ENCODE measurements at regions not wholly inside any gene's neighbourhood (a gene's known extent, or its start where the extent isn't known, plus 50 kb on each side); places are given as distances from the start of the nearest gene placed in this dataset.

DNA sequence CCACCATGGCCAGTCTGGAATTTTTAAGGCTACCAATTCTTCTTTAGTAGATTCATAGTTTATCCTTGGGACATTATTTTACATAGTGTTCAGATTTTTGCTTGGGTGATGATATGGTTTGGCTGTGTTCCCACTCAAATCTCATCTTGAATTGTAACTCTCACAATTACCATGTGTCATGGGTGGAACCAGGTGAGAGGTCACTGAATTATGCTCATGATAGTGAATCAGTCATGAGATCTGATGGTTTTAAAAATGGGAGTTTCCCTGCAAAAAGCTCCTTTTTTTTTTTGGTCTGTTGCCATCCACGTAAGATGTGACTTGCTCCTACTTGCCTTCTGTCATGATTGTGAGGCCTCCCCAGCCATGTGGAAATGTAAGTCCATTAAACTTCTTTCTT is 163.9 kb downstream of the GABRG2 start:
- DNase-seq (ENCODE audit: low spot score), result no peak
- in situ Hi-C loops (cut with MboI; ENCODE audit: low sequenced_read_pairs, unreplicated experiment), result no loop called here
- no peak for TF ChIP-seq CTCF (IDR thresholded peaks at IDR 0.05; ENCODE audit: borderline replicate concordance, control extremely low read depth, extremely low read depth, insufficient read depth, missing control alignments)

DNA sequence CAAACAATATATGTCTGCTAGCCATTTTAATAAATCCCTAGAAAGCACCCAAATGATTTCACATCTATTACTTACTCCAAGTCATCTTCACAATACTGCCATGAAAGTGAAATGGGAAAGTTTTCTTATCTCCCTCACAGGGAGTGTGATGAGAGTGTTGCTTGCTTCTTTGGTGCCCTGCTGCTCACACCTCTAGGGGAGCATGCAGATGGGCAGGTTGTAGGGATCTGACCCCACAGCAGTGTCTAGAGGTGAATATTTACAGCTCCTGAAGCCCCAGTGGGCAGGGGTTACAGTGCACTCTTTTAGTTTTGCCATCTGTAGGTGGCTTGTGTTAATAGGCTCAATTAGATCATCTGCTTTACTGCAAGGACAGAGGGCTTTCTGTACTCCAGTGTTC is 173.2 kb downstream of the GABRG2 start:
- TF ChIP-seq CTCF (IDR thresholded peaks at IDR 0.05; ENCODE audit: borderline replicate concordance, control extremely low read depth, extremely low read depth, insufficient read depth, missing control alignments), result no peak
- no peak for DNase-seq (ENCODE audit: low spot score)
- in situ Hi-C loops (cut with MboI; ENCODE audit: low sequenced_read_pairs, unreplicated experiment), result no loop called here

DNA sequence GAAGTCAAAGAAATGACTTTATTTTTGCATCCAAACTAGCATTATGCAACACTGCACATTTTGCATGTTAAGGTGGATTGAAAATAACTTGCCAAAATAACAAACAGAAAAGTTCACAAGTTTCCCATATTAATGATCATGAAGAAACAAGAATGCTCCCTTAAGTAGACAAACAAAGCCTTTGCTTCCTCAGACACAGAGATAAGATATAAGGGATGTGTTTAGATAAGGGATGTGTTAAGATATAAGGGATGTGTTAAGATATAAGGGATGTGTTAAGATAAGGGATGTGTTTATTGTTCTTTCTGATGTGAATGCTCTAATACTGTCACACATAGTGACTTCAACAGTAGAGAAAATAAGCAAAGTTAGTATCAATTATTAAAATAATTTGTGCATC is 174.8 kb downstream of the GABRG2 start:
- in situ Hi-C loops (cut with MboI; ENCODE audit: low sequenced_read_pairs, unreplicated experiment), result no loop called here
- no peak for DNase-seq (ENCODE audit: low spot score)

GRCh38 chr5:162243651-162244050 is 176.1 kb downstream of the GABRG2 start:
- no peak for TF ChIP-seq CTCF (IDR thresholded peaks at IDR 0.05; ENCODE audit: borderline replicate concordance, control extremely low read depth, extremely low read depth, insufficient read depth, missing control alignments)
- DNase-seq (ENCODE audit: low spot score), result no peak
- in situ Hi-C loops (cut with MboI; ENCODE audit: low sequenced_read_pairs, unreplicated experiment), result no loop called here

More for the DNA sequence above, 174.8 kb downstream of the GABRG2 start:
- TF ChIP-seq CTCF (IDR thresholded peaks at IDR 0.05; ENCODE audit: borderline replicate concordance, control extremely low read depth, extremely low read depth, insufficient read depth, missing control alignments), result no peak

DNA sequence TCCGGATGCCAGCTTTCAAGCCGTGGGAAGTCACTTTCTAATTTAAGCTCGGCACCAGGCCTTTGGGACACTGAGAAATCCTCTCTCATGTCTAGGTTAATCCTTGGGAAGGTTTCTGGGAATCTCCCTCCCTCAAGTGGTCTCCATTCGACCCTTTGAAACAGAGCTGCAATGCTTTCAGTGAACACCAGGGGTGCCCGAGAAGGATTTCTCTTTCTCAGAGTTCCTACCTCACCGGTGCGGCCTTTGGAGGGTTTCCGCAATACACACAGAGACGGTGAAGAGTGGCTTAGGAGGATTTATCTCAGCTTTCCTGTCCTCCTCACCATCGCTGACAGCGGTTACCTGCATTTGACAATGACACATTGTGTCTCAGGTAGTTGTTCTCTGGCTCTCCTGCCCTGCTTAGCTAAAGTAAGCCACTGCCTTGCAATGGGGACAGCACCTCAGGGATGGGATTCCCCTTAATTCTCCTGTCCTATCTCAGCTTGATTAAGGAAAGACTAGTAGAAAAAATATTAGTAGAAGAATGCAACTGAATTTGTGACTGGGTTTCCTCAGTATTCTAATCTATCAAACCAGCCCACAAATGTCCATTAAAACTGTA is 180.6 kb downstream of the GABRG2 start:
- in situ Hi-C loops (cut with MboI; ENCODE audit: low sequenced_read_pairs, unreplicated experiment), result no loop called here
- DNase-seq (ENCODE audit: low spot score), result no peak
- no peak for TF ChIP-seq CTCF (IDR thresholded peaks at IDR 0.05; ENCODE audit: borderline replicate concordance, control extremely low read depth, extremely low read depth, insufficient read depth, missing control alignments)

DNA sequence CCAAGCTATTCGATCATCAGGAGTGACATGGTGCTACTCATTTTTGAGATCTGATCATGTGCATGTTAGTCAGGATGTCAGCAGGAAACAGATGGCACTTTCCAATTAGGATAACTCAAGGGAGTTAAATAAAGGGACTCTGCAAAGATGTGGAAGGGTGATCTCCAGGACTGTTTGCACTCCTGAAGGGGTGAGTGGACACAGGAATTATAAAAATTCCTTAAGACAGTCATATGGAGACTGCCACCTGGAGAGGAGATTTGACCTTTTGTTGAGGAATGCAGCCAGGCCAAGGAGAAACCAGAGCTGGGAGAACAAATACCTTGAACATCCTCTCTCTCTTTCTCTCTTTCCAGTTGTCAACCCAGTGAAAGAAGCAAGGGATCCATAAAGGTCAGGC is 189.1 kb downstream of the GABRG2 start:
- in situ Hi-C loops (cut with MboI; ENCODE audit: low sequenced_read_pairs, unreplicated experiment), result no loop called here
- no peak for DNase-seq (ENCODE audit: low spot score)

More for the DNA sequence above, 189.1 kb downstream of the GABRG2 start:
- TF ChIP-seq CTCF (IDR thresholded peaks at IDR 0.05; ENCODE audit: borderline replicate concordance, control extremely low read depth, extremely low read depth, insufficient read depth, missing control alignments), result no peak
